ENCODE measurements at regions not wholly inside any gene's neighbourhood (a gene's known extent, or its start where the extent isn't known, plus 50 kb on each side); places are given as distances from the start of the nearest gene placed in this dataset.

DNA sequence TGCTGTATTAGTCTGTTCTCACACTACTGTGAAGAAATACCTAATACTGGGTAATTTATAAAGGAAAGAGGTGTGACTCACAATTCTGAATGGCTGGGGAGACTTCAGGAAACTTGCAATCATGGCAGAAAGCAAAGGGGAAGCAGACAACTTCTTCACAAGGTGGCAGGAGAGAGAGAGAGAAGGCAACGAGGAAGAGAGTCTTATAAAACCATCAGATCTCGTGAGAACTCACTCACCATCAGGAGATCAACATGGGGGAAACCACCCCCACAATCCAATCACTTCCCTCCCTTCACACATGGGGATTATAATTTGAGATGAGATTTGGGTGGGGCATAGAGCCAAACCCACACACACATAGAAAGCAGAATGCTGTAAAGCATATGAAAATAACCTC is 896.2 kb downstream of the CDH11 start:
- no peak for TF ChIP-seq SIN3A (IDR thresholded peaks at IDR 0.05; ENCODE audit: borderline replicate concordance, insufficient read depth, low read depth, low read length)
- TF ChIP-seq, protein P1, sequence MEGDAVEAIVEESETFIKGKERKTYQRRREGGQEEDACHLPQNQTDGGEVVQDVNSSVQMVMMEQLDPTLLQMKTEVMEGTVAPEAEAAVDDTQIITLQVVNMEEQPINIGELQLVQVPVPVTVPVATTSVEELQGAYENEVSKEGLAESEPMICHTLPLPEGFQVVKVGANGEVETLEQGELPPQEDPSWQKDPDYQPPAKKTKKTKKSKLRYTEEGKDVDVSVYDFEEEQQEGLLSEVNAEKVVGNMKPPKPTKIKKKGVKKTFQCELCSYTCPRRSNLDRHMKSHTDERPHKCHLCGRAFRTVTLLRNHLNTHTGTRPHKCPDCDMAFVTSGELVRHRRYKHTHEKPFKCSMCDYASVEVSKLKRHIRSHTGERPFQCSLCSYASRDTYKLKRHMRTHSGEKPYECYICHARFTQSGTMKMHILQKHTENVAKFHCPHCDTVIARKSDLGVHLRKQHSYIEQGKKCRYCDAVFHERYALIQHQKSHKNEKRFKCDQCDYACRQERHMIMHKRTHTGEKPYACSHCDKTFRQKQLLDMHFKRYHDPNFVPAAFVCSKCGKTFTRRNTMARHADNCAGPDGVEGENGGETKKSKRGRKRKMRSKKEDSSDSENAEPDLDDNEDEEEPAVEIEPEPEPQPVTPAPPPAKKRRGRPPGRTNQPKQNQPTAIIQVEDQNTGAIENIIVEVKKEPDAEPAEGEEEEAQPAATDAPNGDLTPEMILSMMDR (IDR thresholded peaks at IDR 0.05): no peak
- intact Hi-C loops (cut with micrococcal nuclease; ENCODE audit: unreplicated experiment) (no loop called here), in situ Hi-C loops (cut with HindIII; ENCODE audit: low pct_unique_long_range_greater_than_20kb, low sequenced_read_pairs) (no loop called here)
- ATAC-seq (no peak), DNase-seq (ENCODE audit: low read depth, low spot score) (no peak)
- ChIA-PET POLR2A (no interaction called here), CTCF (no interaction called here)
- Histone ChIP-seq H3K36me3 (ENCODE audit: control insufficient read depth, insufficient read depth, low read length) (no peaks in the 10 kb centered on the region), H3K4me1 (ENCODE audit: control insufficient read depth, insufficient read depth, low read length) (no peaks in the 10 kb centered on the region), H3K27ac (ENCODE audit: low read length) (no peak overlapping the region), H3K9me3 (ENCODE audit: control insufficient read depth, insufficient read depth, low read depth, low read length) (no peaks in the 10 kb centered on the region), H3K27me3 (ENCODE audit: control insufficient read depth, insufficient read depth, low read length) (no peaks in the 10 kb centered on the region), H3K4me3 (ENCODE audit: low read depth in 2 of 2, low read length in 2 of 2) (no peak overlapping the region)
- BruUV-seq (replicated peaks): no TSS peak

DNA sequence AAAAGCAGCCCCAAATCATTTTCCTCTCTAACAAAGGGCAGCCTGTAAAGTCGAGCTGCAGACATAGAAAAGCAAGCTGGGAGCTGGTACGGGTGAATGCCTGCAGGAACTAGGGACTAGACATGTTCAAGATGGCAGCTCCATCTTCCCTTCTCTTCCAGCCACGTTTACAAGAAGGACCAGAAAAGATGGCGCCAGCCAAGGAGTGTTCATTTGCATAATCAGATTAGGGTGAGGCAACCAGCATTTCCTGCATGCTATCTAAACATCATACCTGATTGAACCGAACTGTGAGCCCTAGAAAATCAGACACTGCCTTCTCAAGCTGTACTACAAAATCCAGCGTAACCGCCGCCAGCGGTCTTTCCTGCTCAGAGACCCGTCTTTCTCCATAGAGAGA is 896.8 kb downstream of the CDH11 start:
- CTCF ChIA-PET: no interaction called here
- no TSS peak for BruUV-seq (replicated peaks)
- DNase-seq (ENCODE audit: low read depth, low spot score) (no peak), ATAC-seq (no peak)
- Histone ChIP-seq H3K27ac (ENCODE audit: low read length) (no peak overlapping the region), H3K27me3 (ENCODE audit: control insufficient read depth, insufficient read depth, low read length) (no peaks in the 10 kb centered on the region), H3K4me3 (ENCODE audit: low read depth in 2 of 2, low read length in 2 of 2) (no peak overlapping the region), H3K4me1 (ENCODE audit: control insufficient read depth, insufficient read depth, low read length) (no peaks in the 10 kb centered on the region), H3K9me3 (ENCODE audit: control insufficient read depth, insufficient read depth, low read depth, low read length) (no peaks in the 10 kb centered on the region), H3K36me3 (ENCODE audit: control insufficient read depth, insufficient read depth, low read length) (no peaks in the 10 kb centered on the region)
- TF ChIP-seq TCF7L2 (IDR thresholded peaks at IDR 0.05; ENCODE audit: low read depth, low read length): no peak
- TF ChIP-seq SIN3A (IDR thresholded peaks at IDR 0.05; ENCODE audit: borderline replicate concordance, insufficient read depth, low read depth, low read length): no peak
- TF ChIP-seq, protein P2, sequence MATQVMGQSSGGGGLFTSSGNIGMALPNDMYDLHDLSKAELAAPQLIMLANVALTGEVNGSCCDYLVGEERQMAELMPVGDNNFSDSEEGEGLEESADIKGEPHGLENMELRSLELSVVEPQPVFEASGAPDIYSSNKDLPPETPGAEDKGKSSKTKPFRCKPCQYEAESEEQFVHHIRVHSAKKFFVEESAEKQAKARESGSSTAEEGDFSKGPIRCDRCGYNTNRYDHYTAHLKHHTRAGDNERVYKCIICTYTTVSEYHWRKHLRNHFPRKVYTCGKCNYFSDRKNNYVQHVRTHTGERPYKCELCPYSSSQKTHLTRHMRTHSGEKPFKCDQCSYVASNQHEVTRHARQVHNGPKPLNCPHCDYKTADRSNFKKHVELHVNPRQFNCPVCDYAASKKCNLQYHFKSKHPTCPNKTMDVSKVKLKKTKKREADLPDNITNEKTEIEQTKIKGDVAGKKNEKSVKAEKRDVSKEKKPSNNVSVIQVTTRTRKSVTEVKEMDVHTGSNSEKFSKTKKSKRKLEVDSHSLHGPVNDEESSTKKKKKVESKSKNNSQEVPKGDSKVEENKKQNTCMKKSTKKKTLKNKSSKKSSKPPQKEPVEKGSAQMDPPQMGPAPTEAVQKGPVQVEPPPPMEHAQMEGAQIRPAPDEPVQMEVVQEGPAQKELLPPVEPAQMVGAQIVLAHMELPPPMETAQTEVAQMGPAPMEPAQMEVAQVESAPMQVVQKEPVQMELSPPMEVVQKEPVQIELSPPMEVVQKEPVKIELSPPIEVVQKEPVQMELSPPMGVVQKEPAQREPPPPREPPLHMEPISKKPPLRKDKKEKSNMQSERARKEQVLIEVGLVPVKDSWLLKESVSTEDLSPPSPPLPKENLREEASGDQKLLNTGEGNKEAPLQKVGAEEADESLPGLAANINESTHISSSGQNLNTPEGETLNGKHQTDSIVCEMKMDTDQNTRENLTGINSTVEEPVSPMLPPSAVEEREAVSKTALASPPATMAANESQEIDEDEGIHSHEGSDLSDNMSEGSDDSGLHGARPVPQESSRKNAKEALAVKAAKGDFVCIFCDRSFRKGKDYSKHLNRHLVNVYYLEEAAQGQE (IDR thresholded peaks at IDR 0.05; ENCODE audit: insufficient read depth in 1 of 2, low read depth in 2 of 2, low read length in 1 of 2): no peak
- no peak for TF ChIP-seq POLR2AphosphoS5 (IDR thresholded peaks at IDR 0.05; ENCODE audit: low read depth, low read length)
- TF ChIP-seq, protein P1 (IDR thresholded peaks at IDR 0.05): no peak
- POLR2A ChIA-PET: no interaction called here
- in situ Hi-C loops (cut with HindIII; ENCODE audit: low pct_unique_long_range_greater_than_20kb, low sequenced_read_pairs) (no loop called here), intact Hi-C loops (cut with micrococcal nuclease; ENCODE audit: unreplicated experiment) (no loop called here)
